HG03439 (cell line): ENCODE measurements at regions not wholly inside any gene's neighbourhood (a gene's known extent, or its start where the extent isn't known, plus 50 kb on each side); places are given as distances from the start of the nearest gene placed in this dataset.

Experiments
- ATAC-seq: cut with Tn5 transposase; IDR thresholded peaks from one replicate; pipeline ENCODE4 v1.9.1; 2021; ENCODE audit warnings: mild to moderate bottlenecking, moderate library complexity; ENCODE audit not compliant: unreplicated experiment

GRCh38 chr4:162403419-162403818, 239.6 kb upstream of the FSTL5 start:
- ATAC-seq = no peak

DNA sequence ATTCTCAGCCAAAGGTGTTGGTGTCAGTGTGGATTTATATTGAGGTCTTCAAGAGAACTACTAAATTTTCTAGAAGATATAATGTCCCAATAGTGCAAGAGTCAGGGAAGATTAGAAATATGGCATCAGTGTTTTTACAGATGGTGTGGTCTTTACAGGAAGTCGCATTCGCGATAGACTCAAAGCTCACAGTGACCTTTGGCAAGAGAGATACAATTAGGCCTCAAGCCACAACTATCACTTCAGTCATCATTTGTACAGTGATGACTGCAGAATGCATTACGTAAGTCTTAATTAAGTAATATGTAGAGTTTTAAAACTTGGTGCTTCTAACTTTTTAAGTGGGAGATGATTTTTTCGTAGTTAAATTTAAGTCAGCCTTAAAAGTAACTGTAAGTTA, 237.2 kb upstream of the FSTL5 start:
- no peak for ATAC-seq

GRCh38 chr4:162392946-162393345, 229.1 kb upstream of the FSTL5 start:
- peak; percentile 88 for ATAC-seq

DNA sequence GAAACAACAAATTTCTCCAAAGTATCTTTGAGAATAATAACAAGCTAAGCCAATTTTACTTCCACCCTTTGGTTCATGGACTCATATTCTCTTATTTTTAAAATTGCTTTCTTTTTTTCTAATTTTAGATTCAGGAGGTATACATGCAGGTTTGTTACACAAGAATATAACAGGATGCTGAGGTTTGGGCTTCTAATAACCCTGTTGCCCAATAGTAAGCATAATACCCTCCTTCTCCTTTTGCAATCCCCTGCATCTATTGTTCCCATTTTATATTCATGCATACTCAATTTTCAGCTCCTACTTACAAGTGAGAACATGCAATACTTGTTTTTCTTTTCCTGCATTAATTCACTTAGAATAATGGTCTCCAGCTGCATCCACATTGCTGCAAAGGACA, 202.3 kb upstream of the FSTL5 start:
- no peak for ATAC-seq

GRCh38 chr4:162364651-162365050, 200.9 kb upstream of the FSTL5 start:
- ATAC-seq = no peak

GRCh38 chr4:162360369-162361149, 196.8 kb upstream of the FSTL5 start:
- ATAC-seq = no peak

- no peak for ATAC-seq
Observed at GRCh38 chr4:162356181-162356580, 192.4 kb upstream of the FSTL5 start.

- ATAC-seq = no peak
Observed at GRCh38 chr4:162352580-162353107, 188.8 kb upstream of the FSTL5 start.

- no peak for ATAC-seq
Observed at GRCh38 chr4:162350331-162350730, 186.5 kb upstream of the FSTL5 start.

DNA sequence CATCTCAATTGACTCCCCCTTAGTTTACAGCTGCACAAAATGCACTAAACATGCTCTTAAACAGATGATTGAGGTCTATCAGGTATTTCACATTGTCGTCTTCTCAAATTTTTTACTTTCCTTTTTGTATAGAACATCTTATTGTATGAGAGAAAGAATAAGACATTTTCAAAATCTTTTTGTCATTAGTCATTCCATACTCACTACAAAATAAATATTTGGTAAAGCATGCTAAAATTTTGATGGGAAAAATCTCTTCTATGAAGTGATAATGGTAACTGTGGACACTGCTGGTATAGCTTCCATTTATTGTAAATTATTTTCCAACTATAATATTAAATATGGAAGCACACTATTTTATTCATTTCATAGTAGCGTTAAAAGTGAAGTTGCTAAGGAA, 185.6 kb upstream of the FSTL5 start:
- ATAC-seq = no peak

DNA sequence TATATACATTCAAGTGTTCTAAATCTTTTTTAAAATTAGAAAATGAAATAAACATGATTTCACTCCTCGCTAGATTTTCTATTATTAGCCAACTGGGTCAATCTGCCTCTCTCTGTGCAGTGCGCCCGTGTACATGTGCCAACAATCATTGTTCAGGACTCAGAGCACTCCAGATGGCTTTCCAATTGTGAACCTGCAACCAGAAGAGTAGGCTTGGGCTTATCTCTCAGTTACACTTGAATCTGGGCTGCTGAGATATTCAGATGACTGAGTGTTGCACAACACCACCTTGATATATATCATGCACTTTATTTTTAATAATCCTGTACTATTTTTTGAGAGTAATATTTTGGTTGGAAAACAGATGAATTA, 184.0 kb upstream of the FSTL5 start:
- ATAC-seq = no peak

DNA sequence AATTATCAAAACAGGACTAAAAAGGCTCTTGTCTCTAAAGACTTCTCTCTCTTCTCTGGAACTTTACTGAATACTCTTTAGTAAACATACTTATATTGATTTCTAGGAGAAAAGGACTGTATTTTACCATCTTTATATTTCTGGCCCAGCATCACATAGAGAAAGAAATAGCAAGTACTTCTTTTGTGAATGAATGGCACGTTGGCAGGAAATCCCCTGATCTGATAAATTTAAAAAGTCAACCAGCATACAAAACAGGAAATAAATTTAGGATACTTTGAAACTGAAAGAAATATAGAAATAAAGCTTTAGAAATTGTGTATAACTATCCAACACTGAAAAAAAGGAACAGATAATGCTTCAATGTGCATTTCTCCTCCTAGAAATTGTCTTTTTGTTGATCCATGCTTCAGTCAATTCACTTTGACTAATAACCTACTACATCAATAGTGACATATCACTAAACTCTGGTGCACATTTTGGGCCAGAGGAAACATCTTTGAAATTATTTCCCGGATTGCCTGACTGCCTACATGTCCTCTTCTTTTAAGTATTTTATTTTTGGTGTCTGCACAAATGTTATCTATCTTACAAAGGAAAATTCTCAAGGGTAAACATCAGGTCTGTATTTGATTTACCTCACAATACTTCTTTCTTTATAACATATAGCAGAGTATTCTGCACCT, 183.5 kb upstream of the FSTL5 start:
- no peak for ATAC-seq

- ATAC-seq = no peak
Observed at GRCh38 chr4:162343967-162344366, 180.2 kb upstream of the FSTL5 start.

DNA sequence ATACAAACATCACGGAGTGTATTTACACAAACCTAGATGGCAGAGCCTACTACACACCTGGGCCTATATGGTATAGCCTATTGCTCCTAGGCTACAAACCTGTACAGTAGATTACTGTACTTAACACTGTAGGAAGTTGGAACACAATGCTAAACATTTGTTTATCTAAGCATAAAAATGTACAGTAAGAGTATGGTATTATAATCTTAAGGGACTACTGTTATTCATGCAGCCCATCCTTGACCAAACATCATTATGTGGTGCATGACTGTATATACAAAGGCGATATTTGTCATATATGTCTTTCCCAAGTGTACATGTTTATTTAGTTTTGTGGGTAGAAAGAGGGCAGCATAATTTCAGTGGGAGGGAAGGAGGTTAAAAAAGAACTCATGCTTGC, 177.7 kb upstream of the FSTL5 start:
- ATAC-seq = no peak

DNA sequence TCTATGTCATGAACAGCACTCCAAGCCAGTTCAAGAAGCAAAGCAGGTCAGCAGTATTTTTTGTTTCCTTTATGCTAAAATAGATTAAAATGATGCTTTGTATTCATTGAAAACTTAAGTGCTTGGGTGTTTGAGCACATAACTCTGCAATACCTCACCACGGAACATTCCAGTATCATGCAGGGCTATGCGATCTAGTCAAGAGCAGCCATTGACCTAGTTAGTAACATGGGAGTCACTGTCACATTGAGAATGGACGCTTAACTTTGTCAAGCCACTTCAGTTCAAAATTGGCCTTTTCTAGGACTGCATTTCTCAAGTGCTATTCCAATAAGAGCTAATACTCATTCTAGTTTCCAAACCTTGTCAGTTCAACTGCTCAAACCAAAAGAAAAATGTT, 160.1 kb upstream of the FSTL5 start:
- ATAC-seq = no peak

- ATAC-seq = no peak
Observed at GRCh38 chr4:162322054-162322453, 158.3 kb upstream of the FSTL5 start.

DNA sequence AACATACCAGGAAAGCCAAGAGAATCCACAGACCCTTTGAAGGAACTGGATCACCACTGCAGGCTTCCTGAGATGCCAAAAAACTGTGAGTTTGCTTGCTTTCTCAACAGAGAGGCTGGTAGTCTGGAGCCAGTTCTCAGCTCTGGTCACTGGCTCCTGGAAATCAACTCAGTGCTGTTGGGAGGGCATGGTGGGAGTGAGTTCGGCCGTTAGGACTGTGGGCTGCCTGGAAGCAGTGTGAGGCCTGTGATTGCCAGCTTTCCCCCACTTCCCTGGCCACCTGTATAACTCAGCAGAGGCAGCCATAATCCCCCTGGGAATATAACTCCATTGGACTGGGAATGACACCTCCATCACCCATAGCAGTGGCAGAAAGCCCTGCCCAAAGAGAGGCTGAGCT, 122.0 kb upstream of the FSTL5 start:
- no peak for ATAC-seq

GRCh38 chr4:162282684-162283083, 118.9 kb upstream of the FSTL5 start:
- ATAC-seq = no peak

- peak; percentile 67 for ATAC-seq
Observed at GRCh38 chr4:162274354-162274753, 110.6 kb upstream of the FSTL5 start.

GRCh38 chr4:162272215-162272614, 108.4 kb upstream of the FSTL5 start:
- ATAC-seq = no peak

- ATAC-seq = no peak
Observed at GRCh38 chr4:162268911-162269310, 105.1 kb upstream of the FSTL5 start.

DNA sequence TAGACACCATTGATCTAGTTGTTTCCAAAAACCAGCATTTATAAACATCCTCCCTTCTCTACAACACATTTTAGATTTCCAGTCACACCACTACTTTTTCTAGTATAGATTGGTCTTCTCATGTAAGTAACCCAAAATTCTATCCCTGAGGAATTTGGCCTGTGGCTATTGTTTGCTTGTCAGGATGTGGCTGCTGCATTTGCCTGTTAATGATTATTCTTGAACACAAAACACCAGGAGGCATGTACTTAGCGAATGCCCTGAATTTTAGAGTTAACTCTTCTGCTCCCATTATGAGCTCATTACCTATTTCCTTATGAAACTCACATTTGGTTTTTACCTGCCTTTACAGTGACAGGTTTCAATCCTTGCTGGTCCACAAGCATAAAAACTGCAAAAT, 102.0 kb upstream of the FSTL5 start:
- no peak for ATAC-seq
